ENCODE measurements at regions not wholly inside any gene's neighbourhood (a gene's known extent, or its start where the extent isn't known, plus 50 kb on each side); places are given as distances from the start of the nearest gene placed in this dataset.
"Not testable (repeated sequence)": the region's sequence is repeated elsewhere in the genome, so short reads cannot be mapped to it uniquely, and the experiment has no call there.

DNA sequence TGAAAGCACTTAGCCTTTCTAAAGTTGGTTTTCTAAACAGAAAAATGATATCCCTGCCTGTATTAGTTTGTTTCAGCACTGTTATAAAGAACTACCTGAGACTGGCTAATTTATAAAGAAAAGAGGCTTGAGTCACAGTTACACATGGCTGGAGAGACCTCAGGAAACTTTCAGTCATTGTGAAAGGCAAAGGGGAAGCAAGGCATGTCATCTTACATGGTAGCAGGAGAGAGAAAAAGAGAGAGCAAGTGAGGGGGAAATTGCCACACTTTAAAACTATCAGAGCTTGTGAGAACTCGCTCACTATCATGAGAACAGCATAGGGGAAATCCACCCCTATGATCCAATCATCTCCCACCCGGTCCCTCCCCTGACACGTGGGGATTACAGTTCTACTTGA lies 64.9 kb downstream of the FAM170A start:
- H3K9ac ChIP-seq (ENCODE audit: low read depth in 2 of 2, low read length in 2 of 2): no peak overlapping the region
- no peak overlapping the region for H3K4me3 ChIP-seq
- H3K9me3 ChIP-seq: no peaks in the 10 kb centered on the region
- H3K4me1 ChIP-seq: no peaks in the 10 kb centered on the region
- intact Hi-C loops (cut with DNase I): no loop called here
- no peak for DNase-seq
- TF ChIP-seq, protein P1, sequence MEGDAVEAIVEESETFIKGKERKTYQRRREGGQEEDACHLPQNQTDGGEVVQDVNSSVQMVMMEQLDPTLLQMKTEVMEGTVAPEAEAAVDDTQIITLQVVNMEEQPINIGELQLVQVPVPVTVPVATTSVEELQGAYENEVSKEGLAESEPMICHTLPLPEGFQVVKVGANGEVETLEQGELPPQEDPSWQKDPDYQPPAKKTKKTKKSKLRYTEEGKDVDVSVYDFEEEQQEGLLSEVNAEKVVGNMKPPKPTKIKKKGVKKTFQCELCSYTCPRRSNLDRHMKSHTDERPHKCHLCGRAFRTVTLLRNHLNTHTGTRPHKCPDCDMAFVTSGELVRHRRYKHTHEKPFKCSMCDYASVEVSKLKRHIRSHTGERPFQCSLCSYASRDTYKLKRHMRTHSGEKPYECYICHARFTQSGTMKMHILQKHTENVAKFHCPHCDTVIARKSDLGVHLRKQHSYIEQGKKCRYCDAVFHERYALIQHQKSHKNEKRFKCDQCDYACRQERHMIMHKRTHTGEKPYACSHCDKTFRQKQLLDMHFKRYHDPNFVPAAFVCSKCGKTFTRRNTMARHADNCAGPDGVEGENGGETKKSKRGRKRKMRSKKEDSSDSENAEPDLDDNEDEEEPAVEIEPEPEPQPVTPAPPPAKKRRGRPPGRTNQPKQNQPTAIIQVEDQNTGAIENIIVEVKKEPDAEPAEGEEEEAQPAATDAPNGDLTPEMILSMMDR (IDR thresholded peaks at IDR 0.05): no peak
- no peaks in the 10 kb centered on the region for H3K27me3 ChIP-seq
- no peak overlapping the region for H3K27ac ChIP-seq
- no peaks in the 10 kb centered on the region for H3K36me3 ChIP-seq

DNA sequence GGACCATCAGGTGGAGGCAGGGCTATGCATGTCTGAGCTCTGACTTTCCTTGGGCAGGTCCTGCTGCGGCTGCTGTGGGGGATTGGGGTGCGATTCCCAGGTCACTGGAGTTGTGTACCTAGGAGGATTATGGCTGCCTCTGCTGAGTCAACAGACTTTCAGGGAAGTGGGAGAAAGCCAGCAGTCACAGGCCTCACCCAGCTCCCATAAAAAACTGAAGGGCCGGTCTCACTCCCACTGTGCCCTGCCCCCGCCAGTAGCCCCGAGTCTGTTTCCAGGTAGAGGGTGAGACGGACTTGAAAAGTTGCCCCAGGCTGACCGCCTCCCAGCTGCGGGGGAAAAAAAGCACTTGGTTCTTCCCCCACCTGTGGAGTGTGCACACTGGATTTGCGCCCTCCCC lies 76.7 kb downstream of the FAM170A start:
- Histone ChIP-seq H3K36me3 (no peaks in the 10 kb centered on the region), H3K27ac (peak overlapping the region; percentile 47), H3K4me3 (no peak overlapping the region), H3K4me1 (no peaks in the 10 kb centered on the region), H3K9ac (ENCODE audit: low read depth in 2 of 2, low read length in 2 of 2) (no peak overlapping the region), H3K27me3 (no peaks in the 10 kb centered on the region), H3K9me3 (no peaks in the 10 kb centered on the region)
- peak; percentile 81 for DNase-seq
- intact Hi-C loops (cut with DNase I): no loop called here
- TF ChIP-seq, protein P1 (IDR thresholded peaks at IDR 0.05): no peak

DNA sequence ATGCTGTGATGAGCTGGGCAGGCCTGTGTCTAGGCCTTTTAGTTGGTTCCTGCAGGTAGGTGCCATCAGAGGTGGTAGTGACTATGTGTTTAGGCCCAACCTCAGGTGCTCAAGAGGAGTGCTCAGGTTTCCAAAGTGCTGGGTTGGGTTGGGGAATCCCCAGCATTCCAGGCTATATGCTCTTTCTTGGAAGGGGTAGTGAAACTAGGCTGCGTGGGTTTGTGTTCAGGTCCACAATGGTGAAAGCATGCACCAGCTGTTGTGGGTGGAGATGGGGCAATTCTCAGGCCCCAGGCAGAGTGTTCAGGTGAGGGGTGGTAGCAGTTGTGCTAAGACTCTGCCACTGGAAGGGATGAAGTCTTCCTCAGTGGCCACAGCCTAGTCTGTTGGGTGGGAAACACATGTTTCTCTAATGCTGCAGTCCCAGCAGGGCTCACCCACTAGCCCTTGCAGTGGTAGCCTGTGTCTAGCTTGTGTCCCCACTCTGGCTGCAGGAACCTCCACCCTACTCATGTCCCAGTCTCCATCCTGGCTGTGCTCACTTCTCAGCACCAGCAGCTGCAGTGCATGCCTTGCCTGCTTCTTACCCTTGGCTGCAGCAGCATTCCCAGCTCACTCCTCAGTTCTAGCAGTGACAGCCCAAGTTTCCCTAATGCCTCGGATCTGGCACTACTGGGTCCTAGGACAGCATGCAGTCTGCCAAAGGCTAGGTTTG lies 78.9 kb downstream of the FAM170A start:
- H3K9me3 ChIP-seq: no peaks in the 10 kb centered on the region
- intact Hi-C loops (cut with DNase I): no loop called here
- DNase-seq: no peak
- no peaks in the 10 kb centered on the region for H3K36me3 ChIP-seq
- no peak overlapping the region for H3K4me3 ChIP-seq
- H3K27ac ChIP-seq: no peak overlapping the region
- H3K4me1 ChIP-seq: no peaks in the 10 kb centered on the region
- TF ChIP-seq, protein P1 (IDR thresholded peaks at IDR 0.05): no peak
- no peak overlapping the region for H3K9ac ChIP-seq (ENCODE audit: low read depth in 2 of 2, low read length in 2 of 2)
- no peaks in the 10 kb centered on the region for H3K27me3 ChIP-seq

DNA sequence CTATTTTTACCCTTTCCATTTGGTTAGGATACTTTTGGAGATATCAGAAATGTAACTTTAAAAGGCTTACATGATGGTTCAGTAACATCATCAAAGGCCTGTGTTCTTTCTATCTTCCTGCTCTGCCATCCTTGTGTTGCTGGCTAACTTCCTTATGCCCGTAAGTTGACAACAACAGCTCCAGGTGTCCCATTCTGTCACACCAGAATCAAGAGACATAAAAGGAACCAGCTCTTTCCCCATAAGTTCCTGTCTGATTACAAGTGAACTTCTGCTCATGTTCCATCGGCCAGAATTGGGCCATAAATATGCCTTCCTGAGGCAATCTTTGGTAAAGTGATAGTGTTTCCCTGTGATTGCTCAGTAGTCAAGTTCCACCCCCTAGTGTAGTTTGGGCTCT lies 92.4 kb downstream of the FAM170A start:
- no peaks in the 10 kb centered on the region for H3K9me3 ChIP-seq
- intact Hi-C loops (cut with DNase I): no loop called here
- TF ChIP-seq, protein P1 (IDR thresholded peaks at IDR 0.05): no peak
- H3K27ac ChIP-seq: no peak overlapping the region
- H3K4me1 ChIP-seq: no peaks in the 10 kb centered on the region
- no peaks in the 10 kb centered on the region for H3K27me3 ChIP-seq
- H3K36me3 ChIP-seq: no peaks in the 10 kb centered on the region
- no peak for DNase-seq
- no peak overlapping the region for H3K9ac ChIP-seq (ENCODE audit: low read depth in 2 of 2, low read length in 2 of 2)
- H3K4me3 ChIP-seq: no peak overlapping the region

DNA sequence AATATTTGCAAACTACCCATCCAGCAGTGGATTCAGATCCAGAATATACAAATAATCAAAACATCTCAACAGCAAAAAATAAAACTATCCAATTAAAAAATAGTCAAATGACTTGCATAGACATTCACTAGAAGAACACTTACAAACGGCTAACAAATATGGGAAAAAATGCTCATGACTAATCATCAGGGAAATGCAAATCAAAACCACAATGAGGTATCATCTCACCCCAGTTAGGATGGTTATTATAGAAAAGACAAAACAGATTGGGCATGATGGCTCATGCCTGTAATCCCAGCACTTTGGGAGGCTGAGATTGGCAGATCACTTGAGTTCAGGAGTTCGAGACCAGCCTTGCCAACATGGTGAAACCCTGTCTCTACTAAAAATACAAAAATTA lies 95.9 kb downstream of the FAM170A start:
- H3K4me1 ChIP-seq; H3K27me3 ChIP-seq; intact Hi-C loops (cut with DNase I): not testable (repeated sequence)

DNA sequence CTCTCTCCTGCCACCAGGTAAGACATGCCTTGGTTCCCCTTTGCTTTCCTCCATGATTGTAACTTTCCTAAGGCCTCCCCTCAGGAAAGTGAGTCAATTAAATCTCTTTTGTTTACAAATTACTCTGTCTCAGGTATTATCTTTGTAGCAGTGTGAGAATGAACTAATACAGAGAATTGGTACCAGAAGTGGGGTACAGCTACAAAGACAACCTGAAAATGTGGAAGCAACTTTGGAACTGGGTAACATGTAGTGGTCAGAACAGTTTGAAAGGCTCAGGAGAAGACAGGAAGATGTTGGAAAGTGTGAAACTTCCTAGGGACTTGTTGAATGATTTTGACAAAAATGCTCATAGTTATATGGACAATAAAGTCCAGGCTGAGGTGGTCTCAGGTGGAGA lies 97.2 kb downstream of the FAM170A start:
- H3K9me3 ChIP-seq: no peaks in the 10 kb centered on the region
- H3K36me3 ChIP-seq: no peaks in the 10 kb centered on the region
- H3K27ac ChIP-seq: no peak overlapping the region
- DNase-seq: no peak
- H3K9ac ChIP-seq (ENCODE audit: low read depth in 2 of 2, low read length in 2 of 2): no peak overlapping the region
- TF ChIP-seq, protein P1 (IDR thresholded peaks at IDR 0.05): no peak
- H3K4me3 ChIP-seq: no peak overlapping the region
- H3K4me1 ChIP-seq: no peaks in the 10 kb centered on the region
- intact Hi-C loops (cut with DNase I): no loop called here
- no peaks in the 10 kb centered on the region for H3K27me3 ChIP-seq

More for the DNA sequence above, 95.9 kb downstream of the FAM170A start:
- not testable (repeated sequence) for H3K9me3 ChIP-seq; H3K36me3 ChIP-seq; H3K4me3 ChIP-seq; H3K9ac ChIP-seq (ENCODE audit: low read depth in 2 of 2, low read length in 2 of 2); H3K27ac ChIP-seq; DNase-seq

Data from colonic mucosa (tissue), 4 donors.